Uterus (tissue), 2 donors: ENCODE measurements at regions not wholly inside any gene's neighbourhood (a gene's known extent, or its start where the extent isn't known, plus 50 kb on each side); places are given as distances from the start of the nearest gene placed in this dataset.

ENCODE experiments used
- CTCF ChIP-seq, 4 experiments: fragments of 200-600 bp in 2 of 4; fragments of 450-650 bp in 2 of 4; sonication (generic) in 2 of 4; IDR thresholded peaks; one replicate each; pipeline ENCODE4 v1.5.1; 2016 to 2019; ENCODE audit warnings: antibody characterized with exemption in 4 of 4, mild to moderate bottlenecking in 2 of 4, moderate library complexity in 1 of 4
- POLR2A ChIP-seq, 2 donors: fragments of 450-650 bp; IDR thresholded peaks; one replicate each; pipeline ENCODE4 v1.6.1; 2016; ENCODE audit warnings: antibody characterized with exemption in 2 of 2, mild to moderate bottlenecking in 1 of 2, moderate library complexity in 1 of 2

- TF ChIP-seq CTCF (IDR thresholded peaks at IDR 0.05) (no peak), POLR2A (IDR thresholded peaks at IDR 0.05) (no peak)
These were observed 107.1 kb upstream of the CTAGE1 start for GRCh38 chr18:22524783-22525182.
